Right lobe of liver (tissue), 6 donors: ENCODE measurements at regions not wholly inside any gene's neighbourhood (a gene's known extent, or its start where the extent isn't known, plus 50 kb on each side); places are given as distances from the start of the nearest gene placed in this dataset.

Source experiments
- ATAC-seq, 4 donors: fragments of 200-7000 bp; cut with Tn5 transposase; one replicate each; pipeline ENCODE4 v1.9.1; 2020; ENCODE audit warnings: mild to moderate bottlenecking in 4 of 4, moderate library complexity in 4 of 4
- DNase-seq, 3 donors: peaks; one replicate each; pipeline ENCODE4 v3.0.0-alpha.2; 2020
- H3K27ac ChIP-seq, 3 donors: fragments of 200-600 bp; one replicate each; pipeline ENCODE4 v1.8.0; 2022
- H3K27me3 ChIP-seq, 2 donors: fragments of 200-600 bp; one replicate each; pipeline ENCODE4 v1.8.0; 2022
- H3K36me3 ChIP-seq, 4 donors: fragments of 200-600 bp; sonication (generic) in 1 of 4; one replicate each; pipeline versions ENCODE4 v1.5.1 to v1.8.0; 2017 to 2022; ENCODE audit warnings: control low read depth in 1 of 4
- H3K4me1 ChIP-seq, 4 donors: fragments of 200-600 bp; sonication (generic) in 1 of 4; one replicate each; pipeline versions ENCODE4 v1.5.1 to v1.8.0; 2017 to 2022; ENCODE audit warnings: control low read depth in 1 of 4
- H3K4me3 ChIP-seq, 3 donors: fragments of 200-600 bp; one replicate each; pipeline ENCODE4 v1.8.0; 2022
- H3K9me3 ChIP-seq, 4 donors: fragments of 200-600 bp; sonication (generic) in 1 of 4; one replicate each; pipeline versions ENCODE4 v1.5.1 to v1.8.0; 2017 to 2022; ENCODE audit warnings: control low read depth in 1 of 4
- POLR2A ChIP-seq: fragments of 450-650 bp; IDR thresholded peaks from one replicate; pipeline ENCODE4 v1.6.1; 2017; ENCODE audit warnings: antibody characterized with exemption, mild to moderate bottlenecking
- WGBS: methylation state at CpG from one replicate; pipeline ENCODE4 v1.1.6; 2018; ENCODE audit warnings: low coverage, low lambda C conversion rate; ENCODE audit not compliant: insufficient coverage; ENCODE audit errors: missing lambda C conversion rate; 5-methylcytosine and 5-hydroxymethylcytosine counted together
- intact Hi-C, 2 donors: fragments of 100-400 bp; cut with DNase I; formaldehyde crosslinking; loops; one replicate each; pipeline versions ENCODE4 v1.11.2 to v1.14.1; 2022
- TF ChIP-seq, protein P1 (sequence below), 4 donors: fragments of 200-600 bp in 3 of 4; fragments of 450-650 bp in 1 of 4; IDR thresholded peaks; one replicate each; pipeline versions ENCODE4 v1.5.1 to v1.8.0; 2016 to 2022; ENCODE audit warnings: antibody characterized with exemption in 4 of 4, mild to moderate bottlenecking in 2 of 4
- donor health status: DM: no; HTN: yes; CAD: no.
- donor health status: DM: no; HTN: no; CAD: no.
- donor health status: DM: no; HTN: no; CAD: no.
- donor health status: DM: no; HTN: yes; CAD: no.
- donor health status: DM: no; HTN: yes; CAD: no.

DNA sequence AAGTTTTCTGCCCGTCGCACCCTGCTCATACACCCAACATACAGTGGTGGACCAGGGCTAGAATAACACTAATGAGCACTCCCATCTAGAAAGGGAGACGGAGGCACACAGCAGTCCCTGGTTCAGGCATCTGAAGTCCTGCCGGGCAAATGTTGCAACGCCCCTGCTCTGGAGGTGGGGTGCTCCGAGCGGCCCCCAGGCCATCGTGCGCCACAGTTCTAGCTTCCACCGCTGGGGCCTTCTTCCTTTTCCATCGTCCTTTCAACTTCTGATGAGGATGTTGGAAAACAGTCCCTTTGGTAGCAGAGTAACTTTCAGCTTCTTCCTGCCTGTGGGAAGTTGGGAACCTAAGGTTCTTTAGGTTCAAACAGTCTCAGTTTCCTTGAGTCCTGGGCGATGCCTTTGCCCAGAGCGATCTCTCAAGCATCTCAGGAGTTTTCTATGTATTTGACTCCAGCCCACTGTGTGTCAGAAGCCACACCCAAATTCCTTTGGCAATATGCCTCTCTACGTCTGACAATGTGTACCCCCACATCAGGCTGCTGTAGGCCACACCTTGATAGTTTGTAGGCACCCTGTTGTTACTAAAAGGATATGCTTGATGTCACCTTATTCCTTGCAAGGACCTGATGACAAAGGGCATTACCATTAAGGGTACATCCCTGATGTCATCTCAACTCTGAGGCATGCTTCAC is 258.8 kb downstream of the GLI2 start:
- no peak for ATAC-seq
- intact Hi-C loops: no loop called here
- 40% methylated on average over 4 of the region's 14 CpGs for WGBS
- no peak for TF ChIP-seq POLR2A
- TF ChIP-seq, protein P1, sequence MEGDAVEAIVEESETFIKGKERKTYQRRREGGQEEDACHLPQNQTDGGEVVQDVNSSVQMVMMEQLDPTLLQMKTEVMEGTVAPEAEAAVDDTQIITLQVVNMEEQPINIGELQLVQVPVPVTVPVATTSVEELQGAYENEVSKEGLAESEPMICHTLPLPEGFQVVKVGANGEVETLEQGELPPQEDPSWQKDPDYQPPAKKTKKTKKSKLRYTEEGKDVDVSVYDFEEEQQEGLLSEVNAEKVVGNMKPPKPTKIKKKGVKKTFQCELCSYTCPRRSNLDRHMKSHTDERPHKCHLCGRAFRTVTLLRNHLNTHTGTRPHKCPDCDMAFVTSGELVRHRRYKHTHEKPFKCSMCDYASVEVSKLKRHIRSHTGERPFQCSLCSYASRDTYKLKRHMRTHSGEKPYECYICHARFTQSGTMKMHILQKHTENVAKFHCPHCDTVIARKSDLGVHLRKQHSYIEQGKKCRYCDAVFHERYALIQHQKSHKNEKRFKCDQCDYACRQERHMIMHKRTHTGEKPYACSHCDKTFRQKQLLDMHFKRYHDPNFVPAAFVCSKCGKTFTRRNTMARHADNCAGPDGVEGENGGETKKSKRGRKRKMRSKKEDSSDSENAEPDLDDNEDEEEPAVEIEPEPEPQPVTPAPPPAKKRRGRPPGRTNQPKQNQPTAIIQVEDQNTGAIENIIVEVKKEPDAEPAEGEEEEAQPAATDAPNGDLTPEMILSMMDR (IDR thresholded peaks at IDR 0.05): no peak
- Histone ChIP-seq H3K36me3 (no peaks in the 10 kb centered on the region), H3K9me3 (no peaks in the 10 kb centered on the region), H3K4me3 (no peak overlapping the region), H3K4me1 (no peaks in the 10 kb centered on the region), H3K27me3 (no peaks in the 10 kb centered on the region), H3K27ac (no peak overlapping the region)
- DNase-seq: no peak

DNA sequence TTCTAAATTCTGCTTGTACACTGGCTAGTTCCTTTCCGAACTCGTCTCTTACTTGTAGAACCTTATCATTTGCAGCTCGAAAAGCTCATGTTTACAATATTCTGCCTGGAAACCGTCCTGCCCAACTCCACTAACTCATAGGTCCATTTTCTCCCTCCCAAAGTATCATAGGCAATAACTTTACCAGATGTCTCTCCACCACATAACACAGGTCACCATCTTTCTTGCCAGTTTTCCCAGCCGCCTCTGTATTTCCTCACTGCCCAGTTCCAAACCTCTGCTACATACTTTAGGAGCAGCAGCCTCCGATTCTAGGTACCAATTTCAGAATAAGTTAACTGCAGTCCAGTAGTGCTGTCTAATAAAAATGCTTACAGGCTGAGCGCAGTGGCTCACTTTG is 259.5 kb downstream of the GLI2 start:
- 71% methylated on average over 5 of the region's 7 CpGs for WGBS
- no peak overlapping the region for H3K27ac ChIP-seq
- H3K27me3 ChIP-seq: no peaks in the 10 kb centered on the region
- intact Hi-C loops: no loop called here
- H3K4me1 ChIP-seq: no peaks in the 10 kb centered on the region
- ATAC-seq: no peak
- no peak for DNase-seq
- no peak overlapping the region for H3K4me3 ChIP-seq
- H3K36me3 ChIP-seq: no peaks in the 10 kb centered on the region
- TF ChIP-seq, protein P1 (IDR thresholded peaks at IDR 0.05): no peak
- no peak for TF ChIP-seq POLR2A
- H3K9me3 ChIP-seq: no peaks in the 10 kb centered on the region

DNA sequence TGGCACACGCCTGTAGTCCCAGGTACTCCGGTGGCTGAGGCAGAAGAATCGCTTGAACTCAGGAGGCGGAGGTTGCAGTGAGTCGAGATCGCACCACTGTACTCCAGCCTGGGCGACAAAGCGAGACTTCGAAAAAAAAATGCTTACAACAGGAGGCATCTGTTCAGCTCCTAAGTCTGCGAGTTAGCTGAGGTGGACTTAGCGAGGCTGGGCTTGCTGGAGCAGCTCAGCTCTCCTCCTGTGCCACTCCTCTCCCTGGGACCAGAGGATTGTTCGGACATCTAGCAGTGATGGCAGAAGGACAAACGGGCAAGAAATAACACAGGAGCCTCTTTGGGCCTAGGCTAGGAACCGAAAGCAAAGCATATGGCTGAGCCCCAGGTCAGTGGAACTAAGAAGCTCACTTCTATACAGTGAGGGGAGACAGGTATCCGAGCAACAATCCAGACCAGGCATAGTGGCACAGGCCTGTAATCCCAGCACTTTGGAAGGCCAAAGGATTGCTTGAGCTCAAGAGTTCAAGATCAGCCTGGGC is 260.1 kb downstream of the GLI2 start:
- no peak overlapping the region for H3K4me3 ChIP-seq
- H3K36me3 ChIP-seq: no peaks in the 10 kb centered on the region
- no peak for ATAC-seq
- 81% methylated on average over 15 of the region's 15 CpGs for WGBS
- intact Hi-C loops: no loop called here
- H3K9me3 ChIP-seq: no peaks in the 10 kb centered on the region
- no peaks in the 10 kb centered on the region for H3K27me3 ChIP-seq
- H3K27ac ChIP-seq: no peak overlapping the region
- no peak for DNase-seq
- no peaks in the 10 kb centered on the region for H3K4me1 ChIP-seq
- no peak for TF ChIP-seq POLR2A
- TF ChIP-seq, protein P1 (IDR thresholded peaks at IDR 0.05): no peak

DNA sequence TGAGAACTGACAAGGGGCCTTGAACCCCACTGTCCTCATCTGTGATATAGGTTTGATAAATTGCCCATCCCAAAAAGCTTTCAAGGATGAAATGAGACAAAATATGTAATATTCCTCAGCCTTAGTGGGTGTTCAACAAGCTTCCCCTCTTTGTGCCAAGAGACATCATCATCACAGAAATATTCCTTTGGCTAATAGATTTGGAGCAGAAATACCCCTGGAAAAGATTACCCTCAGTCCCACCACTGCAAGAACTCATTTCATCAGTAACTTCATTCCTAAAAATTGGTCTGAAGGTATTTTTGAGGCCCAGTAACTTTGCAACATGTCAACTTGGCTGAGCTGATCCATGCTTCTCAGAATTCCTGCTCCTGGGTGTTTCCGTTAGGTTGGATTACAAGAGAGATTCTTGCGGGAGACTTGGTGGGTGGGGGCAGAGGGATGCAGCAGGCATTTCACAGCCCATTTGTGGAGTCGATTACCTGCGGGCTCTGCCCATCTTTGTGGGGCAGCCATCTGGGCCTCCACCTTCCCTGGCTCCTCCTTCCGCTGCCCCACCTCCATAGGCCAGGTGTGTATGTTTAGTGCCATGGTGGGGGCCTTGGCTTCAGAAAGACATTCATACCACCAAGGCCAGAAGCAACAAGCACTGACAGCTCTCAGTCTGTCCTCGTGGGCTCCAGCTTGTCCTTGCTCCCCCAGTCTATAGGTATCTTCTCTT is 263.9 kb downstream of the GLI2 start:
- DNase-seq (peak in 1 of 3 donors; percentile 22), ATAC-seq (no peak)
- Histone ChIP-seq H3K4me3 (no peak overlapping the region), H3K27me3 (no peaks in the 10 kb centered on the region), H3K4me1 (no peaks in the 10 kb centered on the region), H3K27ac (no peak overlapping the region), H3K9me3 (no peaks in the 10 kb centered on the region), H3K36me3 (no peaks in the 10 kb centered on the region)
- WGBS: 80% methylated on average over 3 of the region's 6 CpGs
- TF ChIP-seq POLR2A: no peak
- TF ChIP-seq, protein P1 (IDR thresholded peaks at IDR 0.05): no peak
- intact Hi-C loops: no loop called here
